ENCODE measurements at regions not wholly inside any gene's neighbourhood (a gene's known extent, or its start where the extent isn't known, plus 50 kb on each side); places are given as distances from the start of the nearest gene placed in this dataset.
"Not testable (repeated sequence)": the region's sequence is repeated elsewhere in the genome, so short reads cannot be mapped to it uniquely, and the experiment has no call there.

- not testable (repeated sequence) for DNase-seq (ENCODE audit: low read depth in 2 of 2)
These were observed 186.3 kb downstream of the AEBP2 start for GRCh38 chr12:19625551-19625950.

- DNase-seq (ENCODE audit: low read depth in 2 of 2) = no peak
These were observed 188.4 kb downstream of the AEBP2 start for GRCh38 chr12:19627719-19628118.

DNA sequence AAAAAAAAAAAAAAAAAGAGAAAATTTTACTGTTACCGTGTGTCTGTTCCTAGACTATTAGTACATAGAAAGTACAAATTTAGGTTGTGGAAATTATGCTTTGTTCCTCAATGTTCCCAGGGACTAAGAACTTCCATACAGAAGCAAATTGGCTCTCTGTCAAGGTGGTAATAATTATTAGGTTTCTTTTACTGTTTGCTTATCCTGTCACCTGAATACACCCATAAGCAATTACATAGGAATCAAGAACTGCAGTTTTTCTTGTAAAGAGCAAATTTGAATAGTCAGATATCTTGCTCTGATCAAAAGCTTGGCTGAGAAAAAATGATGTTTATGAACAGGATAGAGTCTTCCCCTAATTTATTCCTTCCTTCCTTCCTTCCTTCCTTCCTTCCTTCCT lies 191.2 kb downstream of the AEBP2 start:
- no peak for DNase-seq (ENCODE audit: low read depth in 2 of 2)

- DNase-seq (ENCODE audit: low read depth in 2 of 2) = no peak
These were observed 193.9 kb downstream of the AEBP2 start for GRCh38 chr12:19633194-19633593.

DNA sequence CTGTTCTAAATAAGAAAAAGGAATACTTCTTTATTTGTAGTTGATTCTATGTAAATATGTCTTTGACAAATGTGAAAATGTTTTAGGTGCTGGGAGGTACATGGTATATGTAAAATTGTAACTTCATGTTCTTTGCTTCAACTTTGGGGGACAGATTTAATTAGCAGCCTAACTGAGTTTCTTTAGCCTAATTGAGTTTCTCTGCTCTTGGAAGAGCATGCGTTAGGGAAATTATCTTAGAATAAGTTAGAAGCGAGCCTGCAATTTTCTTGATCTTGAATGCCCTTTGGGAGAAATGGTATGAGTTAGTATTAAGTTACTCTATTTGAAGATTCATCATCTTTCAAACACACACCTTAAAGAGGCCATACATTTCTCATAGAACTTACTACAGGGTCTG lies 194.3 kb downstream of the AEBP2 start:
- DNase-seq (ENCODE audit: low read depth in 2 of 2) = no peak

DNA sequence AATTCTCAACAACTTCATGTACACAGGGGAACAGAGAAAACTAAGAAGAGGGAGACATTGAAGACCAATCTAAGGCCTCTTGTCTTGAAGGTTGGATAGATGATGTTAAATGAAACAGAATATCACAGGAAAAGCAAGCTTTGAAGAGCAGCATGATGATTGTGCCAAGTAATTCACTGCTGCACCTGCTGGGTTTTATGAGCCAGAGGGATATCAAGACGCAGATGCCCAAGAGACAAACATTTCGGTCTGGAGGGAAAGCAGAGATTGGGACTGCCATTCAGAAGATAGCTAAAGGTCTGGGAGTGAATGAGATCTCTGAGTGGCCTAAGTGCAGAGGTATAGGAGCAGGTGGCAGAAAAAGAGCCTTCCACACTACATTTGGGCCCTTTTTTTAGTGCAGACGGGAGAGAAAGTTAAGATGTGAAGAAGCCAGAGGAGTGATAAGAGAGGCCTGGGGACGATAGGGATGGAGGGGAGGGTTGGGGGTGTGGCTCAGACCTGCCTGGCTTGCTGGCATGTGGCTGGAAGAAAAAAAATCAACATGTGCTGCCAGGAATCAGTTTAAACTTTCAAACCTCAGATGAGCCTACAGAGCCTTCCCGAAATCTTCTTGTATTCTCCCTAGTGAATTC lies 200.6 kb downstream of the AEBP2 start:
- no peak for DNase-seq (ENCODE audit: low read depth in 2 of 2)

GRCh38 chr12:19641235-19642080 lies 202.2 kb downstream of the AEBP2 start:
- no peak for DNase-seq (ENCODE audit: low read depth in 2 of 2)

DNA sequence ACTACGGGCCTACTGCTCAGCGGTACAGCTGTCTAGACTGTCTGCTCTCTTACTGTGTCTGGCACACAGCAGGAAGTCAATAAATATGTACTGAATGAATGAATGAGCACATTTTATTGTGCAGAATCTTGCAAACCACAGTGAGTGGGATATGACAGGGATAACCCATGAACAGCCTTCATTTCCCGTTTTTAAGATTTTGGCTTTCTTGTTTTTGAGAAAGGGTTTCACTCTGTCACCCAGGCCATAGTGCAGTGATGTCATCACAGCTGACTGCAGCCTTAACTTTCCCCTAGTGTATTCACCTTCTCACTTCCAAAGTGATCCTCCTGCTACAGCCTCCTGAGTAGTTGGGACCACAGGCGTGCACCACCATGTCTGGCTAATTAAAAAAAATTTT lies 203.1 kb downstream of the AEBP2 start:
- DNase-seq (ENCODE audit: low read depth in 2 of 2) = no peak

GRCh38 chr12:19643635-19644034 lies 204.3 kb downstream of the AEBP2 start:
- no peak for DNase-seq (ENCODE audit: low read depth in 2 of 2)

DNA sequence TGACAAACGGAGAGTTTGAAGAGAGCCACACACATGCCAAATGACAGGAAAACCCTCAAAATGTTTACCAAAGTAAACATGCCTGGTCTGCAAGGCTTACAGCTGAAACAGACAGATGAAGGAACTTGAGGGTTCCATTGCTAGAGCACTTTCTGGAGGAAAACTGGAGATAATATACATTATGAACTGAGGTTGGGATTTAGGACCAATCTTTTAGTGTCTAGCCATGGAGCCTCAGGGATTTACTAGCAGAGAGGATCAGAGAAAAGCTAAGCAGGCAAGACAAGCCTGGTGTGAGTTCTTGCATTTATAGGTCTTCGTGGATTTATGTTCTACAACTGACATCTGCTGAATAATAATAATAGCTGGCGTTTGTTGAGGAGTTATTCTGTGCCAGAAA lies 205.3 kb downstream of the AEBP2 start:
- DNase-seq (ENCODE audit: low read depth in 2 of 2) = no peak

- no peak for DNase-seq (ENCODE audit: low read depth in 2 of 2)
These were observed 206.5 kb downstream of the AEBP2 start for GRCh38 chr12:19645823-19646222.

DNA sequence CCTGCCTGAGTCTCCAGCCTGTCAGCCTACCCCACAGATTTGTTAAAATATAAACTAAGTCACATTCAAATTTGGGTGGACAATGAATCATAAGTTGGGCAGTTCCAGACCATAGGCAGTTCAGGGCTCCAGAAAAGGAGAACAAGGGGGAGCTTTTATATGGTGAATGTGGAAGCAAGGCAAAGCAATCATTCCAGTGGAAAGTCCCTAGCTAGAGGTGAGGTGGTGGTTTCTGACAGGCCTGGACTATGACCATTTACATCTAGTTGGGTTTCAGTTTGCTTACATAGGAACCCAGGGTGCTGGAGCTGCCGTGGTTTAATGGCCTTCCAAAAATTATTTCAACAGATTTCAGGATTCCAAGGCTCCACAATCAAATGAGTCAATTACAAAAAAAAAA lies 207.3 kb downstream of the AEBP2 start:
- DNase-seq (ENCODE audit: low read depth in 2 of 2) = no peak

DNA sequence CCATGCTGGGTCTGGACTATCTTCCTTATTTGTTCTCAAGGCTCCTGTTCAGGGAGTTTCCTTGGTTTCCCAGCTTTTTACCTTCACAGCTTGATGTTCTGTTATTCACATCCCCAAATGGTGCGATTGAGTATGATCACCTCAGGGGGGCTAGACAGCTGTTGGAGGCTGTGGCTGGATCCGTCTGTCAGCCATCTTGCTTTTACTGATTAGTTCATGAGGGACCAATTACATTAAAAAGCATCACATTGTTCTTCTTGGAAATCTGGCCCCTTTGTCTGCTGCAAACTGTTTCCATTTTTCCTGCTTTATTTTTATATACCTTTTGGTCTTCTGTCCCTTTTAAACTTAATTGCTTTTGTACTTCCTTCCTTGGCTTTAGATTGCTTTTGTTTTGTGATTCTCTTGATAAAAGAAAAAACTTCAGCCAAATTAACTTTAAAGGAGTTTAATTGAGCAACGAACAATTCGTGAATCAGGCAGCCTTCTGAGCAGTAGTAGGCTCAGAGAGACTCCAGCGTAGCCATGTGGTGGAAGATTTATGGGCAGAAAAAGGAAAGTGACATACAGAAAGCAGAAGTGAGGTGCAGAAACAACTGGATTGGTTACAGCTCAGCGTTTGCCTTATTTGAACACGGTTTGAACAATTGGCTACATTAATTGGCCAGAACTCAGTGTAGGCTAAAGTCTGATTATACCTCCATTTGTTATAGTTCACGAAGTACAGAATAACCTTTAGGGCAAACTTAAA lies 208.7 kb downstream of the AEBP2 start:
- no peak for DNase-seq (ENCODE audit: low read depth in 2 of 2)

DNA sequence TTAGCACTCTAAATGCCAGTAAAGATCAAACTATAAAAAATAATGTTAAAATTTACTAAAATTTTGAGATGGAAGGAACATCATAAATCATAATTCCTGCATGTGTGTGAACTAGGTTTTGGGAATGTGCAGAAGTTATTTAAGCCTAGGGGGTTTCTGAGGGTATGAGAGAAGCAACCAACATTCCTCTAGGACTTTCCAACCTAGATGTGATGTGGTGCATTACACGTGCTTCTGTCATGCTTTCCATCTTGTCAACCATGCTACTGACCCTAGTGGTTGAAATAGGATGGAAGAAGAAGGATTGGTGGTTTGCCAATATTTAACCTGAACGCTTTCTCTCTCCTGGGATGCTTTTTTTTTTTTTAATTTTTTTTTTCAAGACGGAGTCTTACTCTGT lies 209.3 kb downstream of the AEBP2 start:
- DNase-seq (ENCODE audit: low read depth in 2 of 2) = no peak

- DNase-seq (ENCODE audit: low read depth in 2 of 2) = no peak
These were observed 213.1 kb downstream of the AEBP2 start for GRCh38 chr12:19652386-19652785.

DNA sequence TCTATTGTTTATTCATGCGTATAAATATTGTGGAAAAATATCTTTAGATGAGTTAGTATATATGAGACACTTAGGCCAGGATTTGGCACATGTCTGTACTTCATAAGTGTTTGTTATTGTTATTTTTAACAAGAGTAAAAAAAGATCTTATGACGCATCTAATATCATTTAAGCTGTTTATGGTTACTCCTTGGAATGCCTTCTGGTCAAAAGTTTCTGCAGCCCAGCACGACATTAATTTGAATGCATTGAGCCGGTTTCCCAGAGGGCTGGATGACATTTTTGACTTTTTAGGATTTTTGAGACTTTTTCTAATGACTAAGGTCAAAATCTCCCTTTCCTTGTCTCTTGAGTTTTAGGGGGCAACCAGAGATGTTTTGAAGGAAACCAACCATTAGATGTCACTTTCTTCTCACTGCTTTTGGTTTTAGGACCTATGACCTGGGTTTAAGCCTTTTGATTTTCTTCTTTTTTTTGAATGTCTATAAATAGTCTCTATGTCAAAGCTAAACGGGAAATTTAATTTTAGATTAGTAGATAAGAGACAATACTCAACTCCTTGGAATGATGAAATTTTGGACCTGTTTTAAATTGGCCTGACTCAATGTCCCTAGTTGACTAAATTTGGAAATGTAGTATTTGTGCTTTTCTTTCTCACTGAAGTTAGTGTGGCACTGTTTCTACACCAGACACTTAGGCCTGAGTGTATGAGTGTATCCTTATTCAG lies 215.5 kb downstream of the AEBP2 start:
- DNase-seq (ENCODE audit: low read depth in 2 of 2) = no peak

GRCh38 chr12:19657118-19657731 lies 217.9 kb downstream of the AEBP2 start:
- DNase-seq (ENCODE audit: low read depth in 2 of 2) = no peak

- DNase-seq (ENCODE audit: low read depth in 2 of 2) = no peak
These were observed 218.4 kb downstream of the AEBP2 start for GRCh38 chr12:19657732-19658130.

GRCh38 chr12:19659086-19659485 lies 219.8 kb downstream of the AEBP2 start:
- no peak for DNase-seq (ENCODE audit: low read depth in 2 of 2)

DNA sequence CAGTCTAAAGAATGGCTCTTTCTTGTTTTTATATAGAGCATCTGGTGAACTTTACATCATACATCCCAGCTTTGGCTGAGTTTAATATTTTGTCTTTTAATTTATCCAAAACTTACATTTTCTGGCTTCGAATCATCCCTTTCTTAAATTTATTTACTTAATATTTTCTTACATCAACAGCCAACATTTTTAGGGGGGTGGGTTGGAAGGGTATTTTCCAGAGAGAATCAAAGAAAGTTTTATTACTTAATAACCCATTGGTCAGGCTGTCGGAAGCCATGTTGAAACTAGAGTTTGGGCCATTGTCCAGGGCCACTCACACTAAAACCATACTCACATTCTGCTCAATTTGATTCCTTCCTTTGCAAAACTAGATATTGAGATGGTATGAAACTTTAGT lies 220.2 kb downstream of the AEBP2 start:
- DNase-seq (ENCODE audit: low read depth in 2 of 2) = no peak

- DNase-seq (ENCODE audit: low read depth in 2 of 2) = no peak
These were observed 226.0 kb downstream of the AEBP2 start for GRCh38 chr12:19665121-19665900.
